ENCODE measurements at regions not wholly inside any gene's neighbourhood (a gene's known extent, or its start where the extent isn't known, plus 50 kb on each side); places are given as distances from the start of the nearest gene placed in this dataset.

- TF ChIP-seq, protein P1, sequence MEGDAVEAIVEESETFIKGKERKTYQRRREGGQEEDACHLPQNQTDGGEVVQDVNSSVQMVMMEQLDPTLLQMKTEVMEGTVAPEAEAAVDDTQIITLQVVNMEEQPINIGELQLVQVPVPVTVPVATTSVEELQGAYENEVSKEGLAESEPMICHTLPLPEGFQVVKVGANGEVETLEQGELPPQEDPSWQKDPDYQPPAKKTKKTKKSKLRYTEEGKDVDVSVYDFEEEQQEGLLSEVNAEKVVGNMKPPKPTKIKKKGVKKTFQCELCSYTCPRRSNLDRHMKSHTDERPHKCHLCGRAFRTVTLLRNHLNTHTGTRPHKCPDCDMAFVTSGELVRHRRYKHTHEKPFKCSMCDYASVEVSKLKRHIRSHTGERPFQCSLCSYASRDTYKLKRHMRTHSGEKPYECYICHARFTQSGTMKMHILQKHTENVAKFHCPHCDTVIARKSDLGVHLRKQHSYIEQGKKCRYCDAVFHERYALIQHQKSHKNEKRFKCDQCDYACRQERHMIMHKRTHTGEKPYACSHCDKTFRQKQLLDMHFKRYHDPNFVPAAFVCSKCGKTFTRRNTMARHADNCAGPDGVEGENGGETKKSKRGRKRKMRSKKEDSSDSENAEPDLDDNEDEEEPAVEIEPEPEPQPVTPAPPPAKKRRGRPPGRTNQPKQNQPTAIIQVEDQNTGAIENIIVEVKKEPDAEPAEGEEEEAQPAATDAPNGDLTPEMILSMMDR (conservative IDR thresholded peaks at IDR 0.05): no peak
- no peak for TF ChIP-seq ZFX (IDR thresholded peaks at IDR 0.05)
- no peak overlapping the region for H3K27ac ChIP-seq
Observed at GRCh38 chr12:125652681-125653080, 587.4 kb downstream of the AACS start.

GRCh38 chr12:125657681-125658080 is 592.4 kb downstream of the AACS start:
- TF ChIP-seq ZFX (IDR thresholded peaks at IDR 0.05): no peak
- TF ChIP-seq, protein P1 (conservative IDR thresholded peaks at IDR 0.05): no peak
- no peak overlapping the region for H3K27ac ChIP-seq

DNA sequence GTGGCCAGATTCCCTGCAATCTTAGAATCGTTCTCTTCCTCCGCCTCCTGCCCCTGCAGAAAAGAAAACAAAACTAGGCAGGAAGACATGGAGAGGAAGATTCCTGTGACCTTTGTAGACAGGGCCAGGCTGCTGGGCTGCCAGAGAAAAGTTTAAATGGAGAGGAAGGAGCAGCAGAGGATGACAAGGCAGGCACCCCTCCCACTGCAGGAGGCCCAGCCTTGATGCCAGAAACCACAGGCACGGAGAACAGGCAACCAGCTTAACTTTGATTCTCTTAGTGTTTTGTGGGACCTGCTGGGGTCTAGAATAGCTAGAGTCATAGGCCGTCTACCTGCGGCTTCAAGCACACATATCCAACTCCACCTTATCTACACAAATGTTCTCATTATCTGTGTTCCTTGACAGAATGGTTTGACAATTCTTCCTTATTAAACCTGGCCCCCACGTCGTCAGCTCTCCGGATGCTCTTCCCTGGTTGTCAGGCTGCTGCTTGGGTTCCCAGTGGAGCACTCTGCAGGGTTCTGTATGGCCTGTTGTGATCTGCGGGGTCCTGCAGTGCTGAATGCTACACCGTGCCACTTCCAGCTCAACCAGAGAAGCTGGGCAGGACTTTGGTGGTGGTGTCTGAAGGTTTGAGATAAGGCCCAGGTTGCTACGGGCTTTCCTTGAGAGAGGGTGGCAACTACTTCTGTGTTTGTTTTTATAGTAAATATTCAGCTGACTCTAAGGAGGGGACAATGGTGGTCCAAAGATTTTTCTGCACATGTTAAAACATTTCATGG is 609.5 kb downstream of the AACS start:
- no peak for TF ChIP-seq ZFX (IDR thresholded peaks at IDR 0.05)
- TF ChIP-seq, protein P1 (conservative IDR thresholded peaks at IDR 0.05): no peak
- no peak overlapping the region for H3K27ac ChIP-seq

- H3K27ac ChIP-seq: no peak overlapping the region
- TF ChIP-seq, protein P1 (conservative IDR thresholded peaks at IDR 0.05): no peak
- TF ChIP-seq ZFX (IDR thresholded peaks at IDR 0.05): no peak
Observed at GRCh38 chr12:125676366-125676765, 611.1 kb downstream of the AACS start.

GRCh38 chr12:125677829-125678228 is 612.6 kb downstream of the AACS start:
- TF ChIP-seq, protein P1 (conservative IDR thresholded peaks at IDR 0.05): no peak
- TF ChIP-seq ZFX (IDR thresholded peaks at IDR 0.05): no peak
- H3K27ac ChIP-seq: no peak overlapping the region

DNA sequence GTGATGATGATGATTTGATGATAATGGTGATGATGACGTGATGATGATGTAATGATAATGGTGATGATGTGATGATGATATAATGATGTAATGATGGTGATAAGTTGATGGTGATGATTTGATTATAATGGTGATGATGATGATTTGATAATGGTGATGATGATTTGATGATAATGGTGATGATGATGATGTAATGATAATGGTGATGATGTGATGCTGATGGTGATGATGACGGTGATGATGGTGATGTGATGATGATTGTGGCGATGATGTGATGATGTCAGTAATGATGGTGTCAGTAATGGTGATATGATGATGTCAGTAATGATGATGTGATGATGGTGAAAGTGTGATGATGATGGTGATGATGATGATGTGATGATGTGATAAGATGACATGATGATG is 613.4 kb downstream of the AACS start:
- TF ChIP-seq ZFX (IDR thresholded peaks at IDR 0.05): no peak
- TF ChIP-seq, protein P1 (conservative IDR thresholded peaks at IDR 0.05): no peak
- H3K27ac ChIP-seq: no peak overlapping the region

DNA sequence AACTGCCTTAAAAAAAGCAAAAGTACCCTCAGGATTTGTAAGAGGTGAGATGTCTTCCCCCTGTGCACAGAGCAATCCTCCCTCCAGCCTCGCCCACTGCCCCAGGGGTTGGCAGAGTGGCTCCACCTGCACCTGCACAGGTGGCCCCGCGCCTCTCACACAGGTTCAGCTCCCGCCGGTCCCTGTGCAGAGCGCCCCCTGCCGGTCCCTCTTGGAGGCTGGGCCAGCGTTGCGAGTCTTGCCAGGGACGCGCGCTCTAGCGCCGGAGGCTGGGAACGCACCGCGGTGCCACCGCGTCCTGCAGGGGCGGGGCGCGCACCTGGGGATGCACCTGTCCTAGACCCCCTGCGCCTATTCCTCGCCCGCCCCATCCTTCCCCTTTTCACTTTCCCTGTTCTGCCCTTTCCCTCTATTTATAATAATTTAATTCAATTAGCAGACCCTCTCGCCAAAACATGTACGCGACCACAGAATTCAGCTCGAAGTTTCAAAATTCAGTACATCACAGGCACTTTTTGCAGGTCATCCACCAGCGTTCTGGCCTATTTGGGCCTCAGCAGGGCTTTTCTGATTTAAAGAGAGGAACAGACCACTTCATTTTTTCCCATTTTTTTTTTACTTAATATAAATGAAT is 618.6 kb downstream of the AACS start:
- TF ChIP-seq, protein P1 (conservative IDR thresholded peaks at IDR 0.05): peak; percentile 95
- no peak for TF ChIP-seq ZFX (IDR thresholded peaks at IDR 0.05)
- no peak overlapping the region for H3K27ac ChIP-seq
